K562 (cell line): ENCODE measurements at regions not wholly inside any gene's neighbourhood (a gene's known extent, or its start where the extent isn't known, plus 50 kb on each side); places are given as distances from the start of the nearest gene placed in this dataset.
A peak's percentile ranks its signal among the peaks of the same experiment; 100 is the strongest.

Experiments
- ARID2 ChIP-seq: fragments of 450-650 bp; IDR thresholded peaks from 2 replicates; pipeline ENCODE4 v1.6.1; 2017; ENCODE audit warnings: antibody characterized with exemption, mild to moderate bottlenecking
- CBX3 ChIP-seq, 2 experiments: IDR thresholded peaks; 1 replicate in 1 of 2; 2 replicates in 1 of 2; pipeline ENCODE4 v1.6.1; 2012; ENCODE audit warnings: inconsistent platforms in 2 of 2, low read length in 2 of 2, borderline replicate concordance in 1 of 2, control low read depth in 1 of 2
- CHD1 ChIP-seq: fragments of 200-600 bp; sonication (generic); IDR thresholded peaks from one replicate; pipeline ENCODE4 v1.6.1; 2012; ENCODE audit warnings: mild to moderate bottlenecking, moderate library complexity, low read length, inconsistent platforms
- CHD4 ChIP-seq: fragments of 200-600 bp; sonication (generic); IDR thresholded peaks from 3 replicates; pipeline ENCODE4 v1.6.1; 2012; ENCODE audit warnings: low read depth, mild to moderate bottlenecking, mixed read lengths, low read length, inconsistent platforms; ENCODE audit not compliant: insufficient read depth, insufficient replicate concordance, poor library complexity, severe bottlenecking
- CTBP1 ChIP-seq: fragments of 450-650 bp; IDR thresholded peaks from 2 replicates; pipeline ENCODE4 v1.6.1; 2016; ENCODE audit warnings: borderline replicate concordance
- DACH1 ChIP-seq: fragments of 450-650 bp; IDR thresholded peaks from 2 replicates; pipeline ENCODE4 v1.6.1; 2018; ENCODE audit not compliant: partially characterized antibody
- EGR1 ChIP-seq: fragments of 450-650 bp; conservative IDR thresholded peaks from 2 replicates; pipeline ENCODE4 v1.6.1; 2017; ENCODE audit warnings: mild to moderate bottlenecking
- EP400 ChIP-seq: fragments of 450-650 bp; IDR thresholded peaks from 2 replicates; pipeline ENCODE4 v1.6.1; 2017; ENCODE audit warnings: antibody characterized with exemption, mild to moderate bottlenecking, moderate library complexity
- EZH2 ChIP-seq: IDR thresholded peaks from 2 replicates; pipeline ENCODE4 v1.6.1; 2012; ENCODE audit warnings: low read depth, mild to moderate bottlenecking, inconsistent platforms, low read length, borderline replicate concordance
- HDGF ChIP-seq: fragments of 450-650 bp; IDR thresholded peaks from 2 replicates; pipeline ENCODE4 v1.6.1; 2016
- HMGN3 ChIP-seq: IDR thresholded peaks from 2 replicates; pipeline ENCODE4 v1.6.1; 2011; ENCODE audit warnings: borderline replicate concordance, low read depth, mild to moderate bottlenecking, mixed read lengths, low read length; ENCODE audit not compliant: insufficient read length; ENCODE audit errors: extremely low read depth
- ILK ChIP-seq: fragments of 450-650 bp; IDR thresholded peaks from 2 replicates; pipeline ENCODE4 v1.6.1; 2016; ENCODE audit warnings: missing genetic modification characterization, low read depth, mild to moderate bottlenecking, missing compliant biosample characterization, moderate library complexity, borderline replicate concordance
- KAT8 ChIP-seq: fragments of 450-650 bp; IDR thresholded peaks from 2 replicates; pipeline ENCODE4 v1.6.1; 2016; ENCODE audit warnings: low read depth, mild to moderate bottlenecking
- MYC ChIP-seq, 2 experiments: fragments of 250-450 bp in 1 of 2; sonication (Bioruptor Pico) in 1 of 2; IDR thresholded peaks; 2 replicates each; pipeline versions ENCODE4 v1.5.1 to v1.6.1; 2012 to 2021; ENCODE audit warnings: low read depth in 2 of 2, borderline replicate concordance in 1 of 2, improper control_type of control experiment in 1 of 2, low read length in 1 of 2, mild to moderate bottlenecking in 1 of 2, moderate library complexity in 1 of 2
- NRF1 ChIP-seq, 2 experiments: fragments of 450-650 bp; IDR thresholded peaks in 1 of 2; conservative IDR thresholded peaks in 1 of 2; 2 replicates each; pipeline ENCODE4 v1.6.1; 2014; ENCODE audit warnings: mild to moderate bottlenecking in 2 of 2
- PCBP2 ChIP-seq: fragments of 200-400 bp; formaldehyde crosslinking; IDR thresholded peaks from 2 replicates; pipeline ENCODE4 v1.6.1; 2018; ENCODE audit warnings: low read length, low read depth, mild to moderate bottlenecking, moderate library complexity; ENCODE audit not compliant: poor library complexity, severe bottlenecking
- RBM25 ChIP-seq: fragments of 200-400 bp; formaldehyde crosslinking; IDR thresholded peaks from 2 replicates; pipeline ENCODE4 v1.6.1; 2018; ENCODE audit warnings: low read length, low read depth, moderate library complexity; ENCODE audit not compliant: severe bottlenecking
- SAFB ChIP-seq: fragments of 200-400 bp; formaldehyde crosslinking; IDR thresholded peaks from 2 replicates; pipeline ENCODE4 v1.6.1; 2017; ENCODE audit warnings: low read depth, low read length, borderline replicate concordance
- SRSF9 ChIP-seq: fragments of 200-400 bp; formaldehyde crosslinking; IDR thresholded peaks from 2 replicates; pipeline ENCODE4 v1.6.1; 2017; ENCODE audit warnings: low read depth, low read length, borderline replicate concordance
- TCF7L2 ChIP-seq: fragments of 150-350 bp; IDR thresholded peaks from 2 replicates; pipeline ENCODE4 v1.6.1; 2016; ENCODE audit warnings: low read depth, mild to moderate bottlenecking, low read length, moderate library complexity
- ZBTB8A ChIP-seq: fragments of 450-650 bp; IDR thresholded peaks from 2 replicates; pipeline ENCODE4 v1.6.1; 2018; ENCODE audit warnings: mild to moderate bottlenecking, moderate library complexity; ENCODE audit not compliant: partially characterized antibody
- ZC3H11A ChIP-seq: IDR thresholded peaks from 2 replicates; pipeline ENCODE4 v1.6.1; 2012; ENCODE audit warnings: low read depth, low read length, improper control_type of control experiment
- ZNF217 ChIP-seq: sonication (generic); formaldehyde crosslinking; IDR thresholded peaks from 2 replicates; pipeline ENCODE4 v1.8.0; 2022; ENCODE audit warnings: mild to moderate bottlenecking, missing genetic modification reagents
- ZNF24 ChIP-seq: fragments of 450-650 bp; IDR thresholded peaks from 2 replicates; pipeline ENCODE4 v1.6.1; 2016
- ZNF263 ChIP-seq: sonication (generic); formaldehyde crosslinking; IDR thresholded peaks from 2 replicates; pipeline ENCODE4 v1.8.0; 2022; ENCODE audit warnings: mild to moderate bottlenecking, missing genetic modification reagents, borderline replicate concordance
- ZNF274 ChIP-seq: IDR thresholded peaks from 2 replicates; pipeline ENCODE4 v1.6.1; 2011; ENCODE audit warnings: low read depth, mild to moderate bottlenecking, low read length, moderate library complexity, borderline replicate concordance
- ZNF445 ChIP-seq: fragments of 250-450 bp; sonication (Bioruptor Pico); IDR thresholded peaks from 2 replicates; pipeline ENCODE4 v1.4.0; 2020; ENCODE audit warnings: low read depth, mild to moderate bottlenecking, moderate library complexity
- TF ChIP-seq, protein P1 (sequence below): fragments of 250-450 bp; sonication (Bioruptor Pico); IDR thresholded peaks from 2 replicates; pipeline ENCODE4 v1.4.0; 2020; ENCODE audit warnings: borderline replicate concordance
- TF ChIP-seq, protein P2 (sequence below): fragments of 450-650 bp; IDR thresholded peaks from 2 replicates; pipeline ENCODE4 v1.6.1; 2014; ENCODE audit warnings: low read depth, mild to moderate bottlenecking, moderate library complexity, borderline replicate concordance

DNA sequence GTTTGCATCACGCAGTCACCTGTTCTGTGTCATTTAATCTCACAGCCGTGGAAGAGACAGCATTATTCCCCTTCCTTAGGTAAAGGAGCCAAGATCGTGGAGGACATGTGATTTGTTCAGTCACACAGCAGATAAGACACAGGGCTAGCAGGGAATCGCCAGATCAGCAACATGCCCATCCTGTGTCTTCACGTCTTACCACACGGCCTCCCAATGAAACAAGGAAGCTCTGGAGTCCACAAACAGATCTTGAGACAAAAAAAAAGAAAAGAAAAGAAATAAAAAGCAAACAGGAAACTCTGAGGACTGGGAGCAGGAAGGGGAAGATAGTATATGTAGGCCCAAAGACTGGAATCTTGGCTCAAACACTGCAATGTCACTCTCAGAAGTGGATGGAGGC lies 155.3 kb downstream of the ADSS2 start (continued):
- TF ChIP-seq, protein P1, sequence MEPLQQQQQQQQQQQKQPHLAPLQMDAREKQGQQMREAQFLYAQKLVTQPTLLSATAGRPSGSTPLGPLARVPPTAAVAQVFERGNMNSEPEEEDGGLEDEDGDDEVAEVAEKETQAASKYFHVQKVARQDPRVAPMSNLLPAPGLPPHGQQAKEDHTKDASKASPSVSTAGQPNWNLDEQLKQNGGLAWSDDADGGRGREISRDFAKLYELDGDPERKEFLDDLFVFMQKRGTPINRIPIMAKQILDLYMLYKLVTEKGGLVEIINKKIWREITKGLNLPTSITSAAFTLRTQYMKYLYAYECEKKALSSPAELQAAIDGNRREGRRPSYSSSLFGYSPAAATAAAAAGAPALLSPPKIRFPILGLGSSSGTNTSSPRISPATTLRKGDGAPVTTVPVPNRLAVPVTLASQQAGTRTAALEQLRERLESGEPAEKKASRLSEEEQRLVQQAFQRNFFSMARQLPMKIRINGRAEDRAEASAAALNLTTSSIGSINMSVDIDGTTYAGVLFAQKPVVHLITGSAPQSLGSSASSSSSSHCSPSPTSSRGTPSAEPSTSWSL = no peak
- TF ChIP-seq CHD4 (no peak), ARID2 (no peak), DACH1 (no peak), SRSF9 (no peak), ZNF445 (no peak), CTBP1 (peak; percentile 81), HDGF (0 out of 2 replicates have a peak, but pooled peaks have one; percentile 62), ZC3H11A (no peak), NRF1 (conservative IDR thresholded peaks at IDR 0.05 in 1 of 2, IDR thresholded peaks at IDR 0.05 in 1 of 2) (no peak), CHD1 (no peak), TCF7L2 (no peak), ZBTB8A (no peak), EP400 (no peak), PCBP2 (no peak), EGR1 (no peak), MYC (IDR thresholded peaks at IDR 0.05; ENCODE audit: low read depth, low read length) (peak; percentile 22; the same call in 1 of the 2 replicates), MYC (CRISPR knock-in tag; IDR thresholded peaks at IDR 0.05; ENCODE audit: borderline replicate concordance, low read depth) (no peak), KAT8 (no peak), HMGN3 (no peak), ILK (tag) (no peak), EZH2 (no peak), ZNF24 (no peak), ZNF263 (CRISPR knock-in tag) (no peak), RBM25 (no peak), ZNF274 (no peak), SAFB (no peak), ZNF217 (CRISPR knock-in tag) (no peak), CBX3 (IDR thresholded peaks at IDR 0.05; ENCODE audit: borderline replicate concordance in 1 of 2, low read length in 2 of 2) (no peak)
- TF ChIP-seq, protein P2, sequence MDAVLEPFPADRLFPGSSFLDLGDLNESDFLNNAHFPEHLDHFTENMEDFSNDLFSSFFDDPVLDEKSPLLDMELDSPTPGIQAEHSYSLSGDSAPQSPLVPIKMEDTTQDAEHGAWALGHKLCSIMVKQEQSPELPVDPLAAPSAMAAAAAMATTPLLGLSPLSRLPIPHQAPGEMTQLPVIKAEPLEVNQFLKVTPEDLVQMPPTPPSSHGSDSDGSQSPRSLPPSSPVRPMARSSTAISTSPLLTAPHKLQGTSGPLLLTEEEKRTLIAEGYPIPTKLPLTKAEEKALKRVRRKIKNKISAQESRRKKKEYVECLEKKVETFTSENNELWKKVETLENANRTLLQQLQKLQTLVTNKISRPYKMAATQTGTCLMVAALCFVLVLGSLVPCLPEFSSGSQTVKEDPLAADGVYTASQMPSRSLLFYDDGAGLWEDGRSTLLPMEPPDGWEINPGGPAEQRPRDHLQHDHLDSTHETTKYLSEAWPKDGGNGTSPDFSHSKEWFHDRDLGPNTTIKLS = no peak
